Panc1 (cell line): ENCODE measurements at regions not wholly inside any gene's neighbourhood (a gene's known extent, or its start where the extent isn't known, plus 50 kb on each side); places are given as distances from the start of the nearest gene placed in this dataset.

Experiments used
- ATAC-seq: fragments of 200-7000 bp; cut with Tn5 transposase; 2 replicates; pipeline ENCODE4 v1.9.1; 2020; ENCODE audit warnings: mild to moderate bottlenecking, moderate library complexity
- BruUV-seq: library from RNA; stranded (reverse); fragments of 400-500 nt; replicated peaks from 2 replicates; lab custom pipeline; 2021; lab: Mats Ljungman, UMichigan
- CTCF ChIA-PET: fragments of 300-600 bp; sonication (Branson Sonifier 250); formaldehyde crosslinking; loops from one replicate; lab custom pipeline; 2022; ENCODE audit warnings: antibody characterized with exemption; lab: Charles Lee
- POLR2A ChIA-PET: fragments of 300-600 bp; sonication (Branson Sonifier 250); formaldehyde crosslinking; loops from one replicate; lab custom pipeline; 2022; ENCODE audit warnings: antibody characterized with exemption; lab: Charles Lee
- DNase-seq: peaks from one replicate; pipeline ENCODE4 v3.0.0-alpha.2; 2010; ENCODE audit warnings: low read depth, low spot score
- H3K27ac ChIP-seq: 2 replicates; pipeline ENCODE4 v1.5.1; 2011; ENCODE audit warnings: mild to moderate bottlenecking, low read length, inconsistent platforms
- H3K27me3 ChIP-seq: fragments of 200-500 bp; sonication (Bioruptor generic); 2 replicates; pipeline ENCODE4 v1.6.0; 2014; ENCODE audit warnings: low read length, inconsistent platforms; ENCODE audit not compliant: control insufficient read depth, insufficient read depth
- H3K36me3 ChIP-seq: fragments of 200-500 bp; sonication (Bioruptor generic); 2 replicates; pipeline ENCODE4 v1.5.1; 2014; ENCODE audit warnings: inconsistent platforms, mild to moderate bottlenecking, low read length, moderate library complexity; ENCODE audit not compliant: control insufficient read depth, insufficient read depth
- H3K4me1 ChIP-seq: 2 replicates; pipeline ENCODE4 v1.5.1; 2011; ENCODE audit warnings: inconsistent platforms, mild to moderate bottlenecking, low read length, moderate library complexity; ENCODE audit not compliant: control insufficient read depth, insufficient read depth
- H3K4me3 ChIP-seq, 2 experiments: 2 replicates each; pipeline ENCODE4 v1.5.1; 2011 to 2012; ENCODE audit warnings: low read depth in 2 of 2, low read length in 2 of 2, mild to moderate bottlenecking in 2 of 2, inconsistent platforms in 1 of 2, moderate library complexity in 1 of 2
- H3K9me3 ChIP-seq: fragments of 200-500 bp; sonication (Bioruptor generic); 2 replicates; pipeline ENCODE4 v1.5.1; 2014; ENCODE audit warnings: low read depth, mild to moderate bottlenecking, inconsistent platforms, low read length, moderate library complexity; ENCODE audit not compliant: control insufficient read depth, insufficient read depth
- POLR2AphosphoS5 ChIP-seq: IDR thresholded peaks from 2 replicates; pipeline ENCODE4 v1.6.1; 2012; ENCODE audit warnings: mild to moderate bottlenecking, low read depth, low read length, moderate library complexity
- SIN3A ChIP-seq: IDR thresholded peaks from 2 replicates; pipeline ENCODE4 v1.6.1; 2012; ENCODE audit warnings: low read depth, mild to moderate bottlenecking, low read length, moderate library complexity, borderline replicate concordance; ENCODE audit not compliant: insufficient read depth
- TCF7L2 ChIP-seq: IDR thresholded peaks from 2 replicates; pipeline ENCODE4 v1.6.1; 2011; ENCODE audit warnings: mild to moderate bottlenecking, low read depth, low read length, inconsistent platforms
- in situ Hi-C: cut with HindIII; loops from 2 replicates; pipeline ENCODE4 v1.10.0; 2016; ENCODE audit warnings: low sequenced_read_pairs, low pct_unique_long_range_greater_than_20kb
- intact Hi-C: fragments of 100-400 bp; cut with micrococcal nuclease; formaldehyde crosslinking; loops from one replicate; pipeline ENCODE4 v1.10.0; 2022; ENCODE audit not compliant: unreplicated experiment
- TF ChIP-seq, protein P1 (sequence below), 2 experiments: IDR thresholded peaks; 2 replicates each; pipeline ENCODE4 v1.6.1; 2011 to 2012; ENCODE audit warnings: low read depth in 2 of 2, control low read depth in 1 of 2, low read length in 1 of 2, mild to moderate bottlenecking in 1 of 2, moderate library complexity in 1 of 2; ENCODE audit not compliant: insufficient read depth in 1 of 2
- TF ChIP-seq, protein P2 (sequence below): fragments of 450-650 bp; IDR thresholded peaks from 2 replicates; pipeline ENCODE4 v1.5.1; 2017; ENCODE audit warnings: mild to moderate bottlenecking

DNA sequence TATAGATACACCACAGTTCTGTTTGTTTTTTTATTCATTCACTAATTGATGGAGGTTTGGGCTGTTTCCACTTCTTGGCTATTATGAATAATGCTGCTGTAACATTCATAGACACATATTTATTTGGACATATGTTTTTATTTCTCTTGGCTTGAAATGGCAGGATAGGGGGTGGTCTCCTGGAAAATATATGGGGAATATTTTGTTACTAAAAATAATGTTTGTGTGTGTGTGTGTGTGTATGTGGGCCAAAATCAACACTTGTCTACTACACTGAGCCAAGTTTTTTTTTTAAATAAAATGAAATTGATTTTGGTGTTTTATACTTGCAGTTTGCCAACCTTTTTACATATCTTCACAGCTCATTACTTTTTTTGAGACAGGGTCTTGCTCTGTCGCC lies 264.4 kb upstream of the SULF2 start:
- Histone ChIP-seq H3K9me3 (no peaks in the 10 kb centered on the region), H3K27ac (no peak overlapping the region), H3K36me3 (no peaks in the 10 kb centered on the region), H3K4me1 (no peaks in the 10 kb centered on the region), H3K4me3 (no peak overlapping the region), H3K27me3 (peaks cover 5% of the 10 kb centered on the region; the same call in 1 of the 2 replicates)
- TF ChIP-seq SIN3A (no peak), POLR2AphosphoS5 (no peak), TCF7L2 (no peak)
- BruUV-seq: no TSS peak
- in situ Hi-C loops (no loop called here), intact Hi-C loops (no loop called here)
- ATAC-seq: no peak
- ChIA-PET CTCF (no interaction called here), POLR2A (no interaction called here)
- no peak for DNase-seq

DNA sequence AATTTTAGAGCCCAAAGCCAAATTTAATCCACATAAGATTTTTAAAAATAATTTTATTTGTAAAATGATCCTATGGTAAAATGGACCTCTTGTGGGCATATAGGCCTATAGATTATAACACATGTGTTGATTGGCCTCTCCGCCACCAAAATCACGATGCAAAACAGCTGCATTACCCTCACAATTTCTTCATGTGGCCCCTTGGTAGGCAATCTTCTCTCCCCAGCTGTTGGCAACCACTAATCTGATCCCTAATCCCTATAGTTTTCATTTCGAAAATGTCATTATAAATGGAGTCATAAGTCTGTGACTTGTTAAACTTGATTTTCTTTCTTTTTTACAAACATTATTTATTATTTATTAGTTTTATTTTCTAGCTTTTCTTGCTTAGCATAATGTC lies 263.9 kb upstream of the SULF2 start:
- in situ Hi-C loops (no loop called here), intact Hi-C loops (no loop called here)
- H3K27me3 ChIP-seq: peaks cover 5% of the 10 kb centered on the region; the same call in 1 of the 2 replicates
- ATAC-seq (no peak), DNase-seq (no peak)
- BruUV-seq: no TSS peak
- H3K4me1 ChIP-seq: no peaks in the 10 kb centered on the region
- no peak overlapping the region for H3K27ac ChIP-seq
- ChIA-PET CTCF (no interaction called here), POLR2A (no interaction called here)
- H3K4me3 ChIP-seq: no peak overlapping the region
- H3K36me3 ChIP-seq: no peaks in the 10 kb centered on the region
- H3K9me3 ChIP-seq: no peaks in the 10 kb centered on the region
- TF ChIP-seq, protein P1, sequence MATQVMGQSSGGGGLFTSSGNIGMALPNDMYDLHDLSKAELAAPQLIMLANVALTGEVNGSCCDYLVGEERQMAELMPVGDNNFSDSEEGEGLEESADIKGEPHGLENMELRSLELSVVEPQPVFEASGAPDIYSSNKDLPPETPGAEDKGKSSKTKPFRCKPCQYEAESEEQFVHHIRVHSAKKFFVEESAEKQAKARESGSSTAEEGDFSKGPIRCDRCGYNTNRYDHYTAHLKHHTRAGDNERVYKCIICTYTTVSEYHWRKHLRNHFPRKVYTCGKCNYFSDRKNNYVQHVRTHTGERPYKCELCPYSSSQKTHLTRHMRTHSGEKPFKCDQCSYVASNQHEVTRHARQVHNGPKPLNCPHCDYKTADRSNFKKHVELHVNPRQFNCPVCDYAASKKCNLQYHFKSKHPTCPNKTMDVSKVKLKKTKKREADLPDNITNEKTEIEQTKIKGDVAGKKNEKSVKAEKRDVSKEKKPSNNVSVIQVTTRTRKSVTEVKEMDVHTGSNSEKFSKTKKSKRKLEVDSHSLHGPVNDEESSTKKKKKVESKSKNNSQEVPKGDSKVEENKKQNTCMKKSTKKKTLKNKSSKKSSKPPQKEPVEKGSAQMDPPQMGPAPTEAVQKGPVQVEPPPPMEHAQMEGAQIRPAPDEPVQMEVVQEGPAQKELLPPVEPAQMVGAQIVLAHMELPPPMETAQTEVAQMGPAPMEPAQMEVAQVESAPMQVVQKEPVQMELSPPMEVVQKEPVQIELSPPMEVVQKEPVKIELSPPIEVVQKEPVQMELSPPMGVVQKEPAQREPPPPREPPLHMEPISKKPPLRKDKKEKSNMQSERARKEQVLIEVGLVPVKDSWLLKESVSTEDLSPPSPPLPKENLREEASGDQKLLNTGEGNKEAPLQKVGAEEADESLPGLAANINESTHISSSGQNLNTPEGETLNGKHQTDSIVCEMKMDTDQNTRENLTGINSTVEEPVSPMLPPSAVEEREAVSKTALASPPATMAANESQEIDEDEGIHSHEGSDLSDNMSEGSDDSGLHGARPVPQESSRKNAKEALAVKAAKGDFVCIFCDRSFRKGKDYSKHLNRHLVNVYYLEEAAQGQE (IDR thresholded peaks at IDR 0.05; ENCODE audit: insufficient read depth in 1 of 2, low read depth in 2 of 2, low read length in 1 of 2): no peak
- TF ChIP-seq POLR2AphosphoS5: no peak
- TF ChIP-seq, protein P2, sequence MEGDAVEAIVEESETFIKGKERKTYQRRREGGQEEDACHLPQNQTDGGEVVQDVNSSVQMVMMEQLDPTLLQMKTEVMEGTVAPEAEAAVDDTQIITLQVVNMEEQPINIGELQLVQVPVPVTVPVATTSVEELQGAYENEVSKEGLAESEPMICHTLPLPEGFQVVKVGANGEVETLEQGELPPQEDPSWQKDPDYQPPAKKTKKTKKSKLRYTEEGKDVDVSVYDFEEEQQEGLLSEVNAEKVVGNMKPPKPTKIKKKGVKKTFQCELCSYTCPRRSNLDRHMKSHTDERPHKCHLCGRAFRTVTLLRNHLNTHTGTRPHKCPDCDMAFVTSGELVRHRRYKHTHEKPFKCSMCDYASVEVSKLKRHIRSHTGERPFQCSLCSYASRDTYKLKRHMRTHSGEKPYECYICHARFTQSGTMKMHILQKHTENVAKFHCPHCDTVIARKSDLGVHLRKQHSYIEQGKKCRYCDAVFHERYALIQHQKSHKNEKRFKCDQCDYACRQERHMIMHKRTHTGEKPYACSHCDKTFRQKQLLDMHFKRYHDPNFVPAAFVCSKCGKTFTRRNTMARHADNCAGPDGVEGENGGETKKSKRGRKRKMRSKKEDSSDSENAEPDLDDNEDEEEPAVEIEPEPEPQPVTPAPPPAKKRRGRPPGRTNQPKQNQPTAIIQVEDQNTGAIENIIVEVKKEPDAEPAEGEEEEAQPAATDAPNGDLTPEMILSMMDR: no peak
- no peak for TF ChIP-seq TCF7L2
- no peak for TF ChIP-seq SIN3A

DNA sequence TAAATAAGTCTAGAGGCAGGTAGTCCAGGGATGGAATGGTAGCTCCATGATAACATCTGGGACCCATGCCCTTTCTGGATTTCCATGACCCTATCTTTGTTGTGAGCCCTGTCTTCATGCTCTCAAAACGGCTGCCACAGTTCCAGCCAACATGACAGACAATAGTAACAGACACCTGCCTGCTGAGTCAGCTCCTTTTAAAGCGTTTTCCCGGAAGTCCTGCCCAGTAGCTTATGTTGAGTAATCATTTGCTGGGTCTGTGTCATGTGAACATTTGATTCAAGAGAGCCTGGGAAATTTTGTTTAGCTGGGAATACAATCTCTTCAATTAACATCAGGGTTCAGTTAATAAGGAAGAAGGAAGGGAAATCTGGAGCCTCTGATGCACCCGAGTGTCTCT lies 262.2 kb upstream of the SULF2 start:
- no peak for ATAC-seq
- no TSS peak for BruUV-seq
- DNase-seq: no peak
- in situ Hi-C loops: no loop called here
- H3K27ac ChIP-seq: no peak overlapping the region
- H3K4me1 ChIP-seq: no peaks in the 10 kb centered on the region
- H3K36me3 ChIP-seq: no peaks in the 10 kb centered on the region
- ChIA-PET CTCF (no interaction called here), POLR2A (no interaction called here)
- H3K4me3 ChIP-seq: no peak overlapping the region
- peaks cover 5% of the 10 kb centered on the region; the same call in 1 of the 2 replicates for H3K27me3 ChIP-seq
- no peaks in the 10 kb centered on the region for H3K9me3 ChIP-seq
- intact Hi-C loops: no loop called here
- TF ChIP-seq SIN3A (no peak), TCF7L2 (no peak), POLR2AphosphoS5 (no peak)
- TF ChIP-seq, protein P1 (IDR thresholded peaks at IDR 0.05; ENCODE audit: insufficient read depth in 1 of 2, low read depth in 2 of 2, low read length in 1 of 2): no peak
- TF ChIP-seq, protein P2: no peak
